Neuron (in vitro differentiated cells): ENCODE measurements at regions not wholly inside any gene's neighbourhood (a gene's known extent, or its start where the extent isn't known, plus 50 kb on each side); places are given as distances from the start of the nearest gene placed in this dataset.

Experiments used
- H2AFZ ChIP-seq: one replicate; pipeline ENCODE4 v1.6.1; 2013; ENCODE audit warnings: low read depth, mild to moderate bottlenecking, inconsistent platforms, low read length, moderate library complexity
- H3K27me3 ChIP-seq: one replicate; pipeline ENCODE4 v1.6.1; 2013; ENCODE audit warnings: low read length; ENCODE audit not compliant: insufficient read depth
- H3K36me3 ChIP-seq: one replicate; pipeline ENCODE4 v1.6.1; 2013; ENCODE audit warnings: low read length; ENCODE audit not compliant: insufficient read depth
- H3K4me1 ChIP-seq: one replicate; pipeline ENCODE4 v1.6.1; 2013; ENCODE audit warnings: low read length; ENCODE audit not compliant: insufficient read depth
- H3K4me3 ChIP-seq: 2 replicates; pipeline ENCODE4 v1.5.1; 2013; ENCODE audit warnings: mild to moderate bottlenecking, low read length, moderate library complexity
- H3K9me3 ChIP-seq: one replicate; pipeline ENCODE4 v1.6.1; 2013; ENCODE audit warnings: low read length

DNA sequence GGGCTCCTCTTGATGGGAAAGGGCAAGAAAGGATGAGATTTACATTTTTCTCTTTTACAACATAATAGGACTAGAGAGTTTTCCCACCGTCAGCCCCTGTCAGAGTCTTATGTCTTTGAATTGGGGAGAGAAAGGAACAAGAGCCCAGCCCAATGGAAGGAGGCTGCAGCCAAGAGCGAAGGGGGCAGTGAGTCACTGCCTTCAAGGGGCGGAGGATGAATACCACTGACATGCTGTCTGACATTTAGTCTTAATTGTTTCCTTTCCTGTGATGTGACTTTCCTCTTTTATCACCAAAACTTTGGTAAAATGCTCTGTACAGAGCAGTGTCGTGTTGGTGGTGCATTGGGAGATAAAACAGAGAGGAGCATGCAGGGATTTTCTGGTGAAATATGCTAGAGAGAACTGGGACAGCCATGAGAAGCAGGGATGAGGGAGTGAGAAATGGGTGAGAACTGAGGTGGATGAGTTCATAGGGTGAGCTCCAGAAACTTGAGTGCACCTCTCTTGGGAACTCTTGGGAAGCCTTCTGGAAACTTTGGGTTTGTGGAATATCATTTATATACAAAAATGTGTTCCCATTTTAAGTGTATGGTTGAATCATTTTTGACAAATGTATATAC is 179.9 kb upstream of the FGGY start:
- Histone ChIP-seq H3K4me1 (peaks cover 26% of the 10 kb centered on the region), H2AFZ (peak overlapping the region; percentile 14), H3K9me3 (no peaks in the 10 kb centered on the region), H3K27me3 (no peaks in the 10 kb centered on the region), H3K4me3 (no peak overlapping the region), H3K36me3 (no peaks in the 10 kb centered on the region)

DNA sequence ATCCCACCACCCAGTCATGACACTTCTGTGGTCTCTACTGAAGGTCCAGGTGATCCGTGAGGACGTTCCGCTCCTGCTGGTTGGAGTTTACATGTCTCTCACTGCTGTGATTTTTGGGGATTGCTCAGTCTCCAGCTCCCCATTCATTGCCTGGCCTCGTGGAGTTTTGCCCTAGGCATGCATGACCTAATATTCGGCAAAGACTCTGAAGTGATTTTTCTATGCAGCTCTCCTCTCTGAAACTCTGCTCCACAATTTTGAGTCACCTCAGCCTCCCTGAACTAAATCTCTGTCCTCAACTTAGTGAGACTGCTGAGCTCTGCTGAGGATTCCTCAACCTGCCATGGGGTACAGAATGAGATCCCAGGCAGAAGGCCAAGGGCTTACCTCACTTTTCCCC is 174.4 kb upstream of the FGGY start:
- no peak overlapping the region for H2AFZ ChIP-seq

DNA sequence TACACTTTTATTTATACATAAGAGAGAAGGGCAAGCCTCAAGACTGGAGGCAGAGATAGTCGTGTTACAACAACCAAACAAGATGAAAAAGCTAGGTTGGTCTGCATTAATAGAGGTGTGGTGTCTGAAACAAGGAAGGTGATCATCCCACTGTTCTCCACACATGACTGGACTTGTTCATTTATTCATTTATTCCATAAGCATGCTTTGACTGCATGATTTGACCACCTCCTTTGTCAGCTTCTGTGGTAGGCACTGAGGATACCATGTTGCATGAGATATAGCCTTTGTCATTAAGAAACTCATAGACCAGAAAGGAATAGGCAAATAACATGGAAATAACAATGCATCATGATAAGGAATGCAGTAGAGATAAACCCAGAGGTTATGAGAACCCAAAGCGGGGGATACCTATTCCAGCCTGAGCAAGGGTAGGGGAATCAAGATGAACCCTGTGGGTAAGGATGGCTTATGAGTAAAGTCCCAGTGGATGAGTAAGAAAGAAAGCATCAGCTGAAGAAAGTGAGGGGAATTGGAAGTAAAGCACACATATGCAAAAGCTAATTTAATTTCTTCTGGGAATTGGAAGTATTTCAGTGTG is 173.7 kb upstream of the FGGY start:
- H3K4me3 ChIP-seq, result no peak overlapping the region
- peaks cover 3% of the 10 kb centered on the region for H3K4me1 ChIP-seq
- no peaks in the 10 kb centered on the region for H3K27me3 ChIP-seq

More for the DNA sequence above, 174.4 kb upstream of the FGGY start:
- no peak overlapping the region for H3K4me3 ChIP-seq
- H3K36me3 ChIP-seq, result no peaks in the 10 kb centered on the region
- H3K27me3 ChIP-seq, result no peaks in the 10 kb centered on the region
- H3K4me1 ChIP-seq, result peaks cover 2% of the 10 kb centered on the region
- H3K9me3 ChIP-seq, result peaks cover 2% of the 10 kb centered on the region

GRCh38 chr1:59124166-59124565 is 172.7 kb upstream of the FGGY start:
- Histone ChIP-seq H3K4me3 (no peak overlapping the region), H2AFZ (no peak overlapping the region), H3K27me3 (no peaks in the 10 kb centered on the region), H3K9me3 (peaks cover 2% of the 10 kb centered on the region), H3K36me3 (no peaks in the 10 kb centered on the region), H3K4me1 (peaks cover 13% of the 10 kb centered on the region)

More for the DNA sequence above, 173.7 kb upstream of the FGGY start:
- no peaks in the 10 kb centered on the region for H3K36me3 ChIP-seq
- H3K9me3 ChIP-seq, result peaks cover 2% of the 10 kb centered on the region
- H2AFZ ChIP-seq, result no peak overlapping the region

DNA sequence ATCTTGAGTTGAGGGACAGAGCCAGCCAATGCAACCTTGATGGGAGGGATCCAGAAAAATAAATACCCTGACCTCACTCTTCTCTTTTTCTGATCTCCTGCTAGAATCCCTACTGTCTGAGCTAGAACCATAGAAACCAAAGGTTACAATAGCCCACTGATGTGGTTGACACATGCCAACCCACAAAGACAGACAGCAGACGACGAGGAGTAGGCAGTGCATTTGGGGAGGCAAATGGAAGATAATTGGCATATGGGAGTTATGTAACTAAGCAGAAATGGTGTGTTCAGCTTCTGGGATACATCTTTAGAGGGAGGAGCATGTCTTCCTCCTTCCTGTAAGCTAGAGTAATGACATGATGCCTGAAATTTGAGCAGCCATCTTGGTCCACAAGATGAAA is 171.7 kb upstream of the FGGY start:
- Histone ChIP-seq H2AFZ (no peak overlapping the region), H3K4me3 (no peak overlapping the region), H3K27me3 (no peaks in the 10 kb centered on the region), H3K36me3 (no peaks in the 10 kb centered on the region), H3K4me1 (peaks cover 17% of the 10 kb centered on the region), H3K9me3 (peaks cover 2% of the 10 kb centered on the region)

- Histone ChIP-seq H2AFZ (no peak overlapping the region), H3K27me3 (no peaks in the 10 kb centered on the region), H3K36me3 (no peaks in the 10 kb centered on the region), H3K9me3 (peaks cover 2% of the 10 kb centered on the region), H3K4me1 (peaks cover 22% of the 10 kb centered on the region), H3K4me3 (no peak overlapping the region)
These were observed 171.1 kb upstream of the FGGY start for GRCh38 chr1:59125676-59126320.

DNA sequence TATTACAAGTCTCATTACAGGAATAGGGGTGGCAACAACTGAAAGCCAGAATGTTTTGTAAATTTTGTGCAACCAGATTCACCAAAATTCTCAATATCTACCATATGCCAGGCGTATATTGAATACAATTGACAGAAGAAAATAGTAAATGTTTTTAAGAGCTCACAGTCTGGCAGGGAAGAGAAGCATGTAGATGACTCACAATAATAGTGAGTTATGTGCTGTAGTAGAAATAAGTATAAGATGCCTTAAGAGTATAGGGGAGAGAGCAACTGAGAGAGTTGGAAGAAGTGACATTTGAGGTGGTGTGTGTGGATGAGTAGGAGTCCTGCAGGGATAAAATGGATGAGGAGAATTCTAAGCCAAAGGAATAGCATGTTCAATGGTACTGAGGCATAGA is 170.5 kb upstream of the FGGY start:
- Histone ChIP-seq H2AFZ (no peak overlapping the region), H3K9me3 (peaks cover 2% of the 10 kb centered on the region), H3K27me3 (no peaks in the 10 kb centered on the region), H3K4me3 (no peak overlapping the region), H3K36me3 (no peaks in the 10 kb centered on the region), H3K4me1 (peaks cover 22% of the 10 kb centered on the region)

DNA sequence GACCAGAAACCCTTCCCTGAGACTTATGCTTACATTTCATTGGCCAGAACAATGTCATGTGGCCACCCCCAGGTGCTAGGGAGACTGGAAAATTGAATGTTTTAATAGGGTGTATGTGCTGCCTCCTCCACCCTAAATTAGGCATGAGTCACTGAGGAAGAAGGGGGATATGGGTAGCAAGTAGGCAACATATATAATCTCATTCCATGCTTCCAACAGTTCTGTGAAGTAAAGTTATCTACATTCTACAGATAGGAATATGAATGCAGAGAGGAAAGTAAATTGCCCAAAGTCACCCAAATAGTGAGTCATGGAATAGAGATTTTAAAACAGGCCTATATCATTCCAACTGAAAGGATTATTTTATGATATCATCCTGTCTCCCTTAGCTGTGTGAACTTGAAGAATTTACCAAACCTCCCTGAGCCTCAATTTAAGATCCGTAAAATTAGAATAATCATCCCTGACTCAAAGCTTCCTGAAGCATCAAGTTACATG is 168.6 kb upstream of the FGGY start:
- H2AFZ ChIP-seq, result no peak overlapping the region
- H3K27me3 ChIP-seq, result no peaks in the 10 kb centered on the region
- H3K9me3 ChIP-seq, result peaks cover 2% of the 10 kb centered on the region
- no peak overlapping the region for H3K4me3 ChIP-seq
- H3K4me1 ChIP-seq, result peaks cover 32% of the 10 kb centered on the region
- H3K36me3 ChIP-seq, result no peaks in the 10 kb centered on the region

GRCh38 chr1:59128784-59129227 is 168.1 kb upstream of the FGGY start:
- H3K4me3 ChIP-seq, result no peak overlapping the region

GRCh38 chr1:59132295-59132694 is 164.6 kb upstream of the FGGY start:
- H3K36me3 ChIP-seq, result no peaks in the 10 kb centered on the region
- no peak overlapping the region for H2AFZ ChIP-seq
- H3K27me3 ChIP-seq, result no peaks in the 10 kb centered on the region
- H3K4me3 ChIP-seq, result no peak overlapping the region
- H3K9me3 ChIP-seq, result no peaks in the 10 kb centered on the region
- peaks cover 32% of the 10 kb centered on the region for H3K4me1 ChIP-seq

More at GRCh38 chr1:59128784-59129227, 168.1 kb upstream of the FGGY start:
- peaks cover 2% of the 10 kb centered on the region for H3K9me3 ChIP-seq
- H3K4me1 ChIP-seq, result peaks cover 32% of the 10 kb centered on the region
- no peaks in the 10 kb centered on the region for H3K36me3 ChIP-seq
- no peak overlapping the region for H2AFZ ChIP-seq
- no peaks in the 10 kb centered on the region for H3K27me3 ChIP-seq

DNA sequence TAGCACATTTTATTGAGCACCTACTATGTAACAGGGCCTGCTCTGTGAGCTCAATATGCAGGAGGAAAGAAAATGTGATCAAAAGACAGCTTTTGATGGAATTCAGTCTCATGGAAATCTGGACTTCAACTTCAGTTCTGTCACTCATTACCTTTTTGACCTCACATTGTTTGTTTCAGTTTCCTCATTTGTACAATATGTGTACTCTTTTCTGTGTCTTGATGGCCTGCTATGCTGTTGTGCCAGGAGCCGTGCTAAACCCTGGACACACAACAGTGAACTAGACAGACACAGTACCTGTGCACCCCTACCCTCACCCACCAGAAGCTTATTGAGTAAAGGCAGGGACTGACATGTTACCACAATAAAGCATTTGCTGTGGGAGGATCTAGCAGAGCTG is 162.9 kb upstream of the FGGY start:
- peaks cover 21% of the 10 kb centered on the region for H3K4me1 ChIP-seq
- no peaks in the 10 kb centered on the region for H3K27me3 ChIP-seq
- no peaks in the 10 kb centered on the region for H3K9me3 ChIP-seq
- no peak overlapping the region for H3K4me3 ChIP-seq
- no peaks in the 10 kb centered on the region for H3K36me3 ChIP-seq
- H2AFZ ChIP-seq, result no peak overlapping the region

GRCh38 chr1:59135761-59136255 is 161.1 kb upstream of the FGGY start:
- no peak overlapping the region for H3K4me3 ChIP-seq
- no peak overlapping the region for H2AFZ ChIP-seq
- no peaks in the 10 kb centered on the region for H3K9me3 ChIP-seq
- peaks cover 10% of the 10 kb centered on the region for H3K4me1 ChIP-seq
- H3K36me3 ChIP-seq, result no peaks in the 10 kb centered on the region
- no peaks in the 10 kb centered on the region for H3K27me3 ChIP-seq

- Histone ChIP-seq H3K4me3 (no peak overlapping the region), H3K27me3 (no peaks in the 10 kb centered on the region), H2AFZ (no peak overlapping the region), H3K36me3 (no peaks in the 10 kb centered on the region), H3K4me1 (peaks cover 10% of the 10 kb centered on the region), H3K9me3 (no peaks in the 10 kb centered on the region)
These were observed 160.2 kb upstream of the FGGY start for GRCh38 chr1:59136541-59137275.
